ENCODE measurements at regions not wholly inside any gene's neighbourhood (a gene's known extent, or its start where the extent isn't known, plus 50 kb on each side); places are given as distances from the start of the nearest gene placed in this dataset.

DNA sequence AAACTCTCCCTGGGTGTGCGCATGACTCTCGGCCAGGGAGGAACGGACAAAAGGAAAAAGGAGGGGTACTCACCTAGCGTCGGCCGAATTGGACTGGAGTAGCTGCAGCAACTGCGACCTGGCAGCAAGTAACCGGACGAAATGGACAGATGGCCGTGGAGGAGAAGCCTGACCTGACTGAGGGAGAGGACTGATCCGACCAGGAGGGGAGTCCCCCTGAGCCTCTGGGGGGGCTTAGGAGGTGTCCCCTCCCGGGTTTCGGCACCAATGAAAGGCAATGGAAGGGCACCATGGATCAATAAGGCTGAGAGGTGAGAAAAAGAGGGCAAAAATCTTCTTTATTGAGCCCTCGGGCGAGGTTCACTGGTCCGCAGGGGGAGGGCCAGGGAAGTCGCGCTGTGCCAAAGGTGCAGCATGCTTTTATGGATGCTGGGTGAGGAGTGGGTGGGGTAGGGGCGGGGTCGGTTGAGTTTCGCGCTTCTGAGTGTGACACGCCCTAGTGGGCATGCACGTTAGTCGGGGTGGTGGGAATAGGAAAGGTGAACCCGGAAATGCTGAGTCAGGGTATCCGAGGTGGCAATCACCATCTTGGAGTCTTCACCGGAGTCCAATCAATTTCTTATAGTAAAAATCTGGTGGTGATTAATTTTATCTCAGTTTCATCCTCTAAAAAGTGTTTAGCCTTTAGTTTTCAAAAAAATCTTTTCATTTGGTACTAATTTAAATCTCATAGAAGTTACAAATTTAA, 638.5 kb upstream of the DPP6 start:
- no peaks in the 10 kb centered on the region for H3K9me3 ChIP-seq
- no peak overlapping the region for H3K27ac ChIP-seq (ENCODE audit: low read length)
- Mint-ChIP-seq H3K9me3 (peaks cover 18 to 38% (median 22%) of the 10 kb centered on the region in 3 donors), H3K4me3 (no peak overlapping the region), H3K27me3 (no peaks in the 10 kb centered on the region), H3K27ac (no peak overlapping the region), H3K36me3 (no peaks in the 10 kb centered on the region), H3K4me1 (no peaks in the 10 kb centered on the region)
- DNase-seq (no peak), ATAC-seq (replicated peaks in 1 of 4) (no peak)
- no peaks in the 10 kb centered on the region for H3K4me1 ChIP-seq (ENCODE audit: control insufficient read depth in 1 of 2, extremely low read depth in 1 of 2, insufficient read depth in 2 of 2, low read length in 2 of 2)
- H3K4me3 ChIP-seq (ENCODE audit: control insufficient read depth in 1 of 2, extremely low read depth in 1 of 2, low read length in 1 of 2), result no peak overlapping the region
- CTCF ChIA-PET, result no interaction called here
- no peaks in the 10 kb centered on the region for H3K27me3 ChIP-seq (replicated peaks in 1 of 2; ENCODE audit: control insufficient read depth in 2 of 2, extremely low read depth in 1 of 2, insufficient read depth in 2 of 2, low read length in 1 of 2)
- H3K36me3 ChIP-seq (ENCODE audit: control insufficient read depth in 2 of 2, extremely low read depth in 1 of 2, insufficient read depth in 1 of 2, low read length in 1 of 2), result no peaks in the 10 kb centered on the region
- POLR2A ChIA-PET, result no interaction called here
- WGBS (ENCODE audit: insufficient coverage), result 94% methylated on average over 16 of the region's 28 CpGs

DNA sequence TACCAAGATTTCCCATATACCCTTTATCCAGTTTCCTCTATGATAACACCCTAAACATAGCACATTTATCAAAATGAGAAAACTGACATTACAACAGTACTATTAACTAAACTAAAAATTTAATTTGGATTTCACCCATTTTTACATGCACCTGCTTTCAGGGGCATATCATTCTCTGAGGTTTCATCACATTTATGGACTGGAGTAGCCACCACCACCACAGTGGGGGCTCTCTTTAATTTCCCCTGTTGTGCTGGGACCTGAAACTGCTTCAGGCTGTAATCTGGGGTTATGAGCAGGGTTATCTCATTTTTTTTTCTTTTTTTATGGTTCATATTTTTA, 637.9 kb upstream of the DPP6 start:
- H3K4me1 ChIP-seq (ENCODE audit: control insufficient read depth in 1 of 2, extremely low read depth in 1 of 2, insufficient read depth in 2 of 2, low read length in 2 of 2), result no peaks in the 10 kb centered on the region
- no peak overlapping the region for H3K4me3 ChIP-seq (ENCODE audit: control insufficient read depth in 1 of 2, extremely low read depth in 1 of 2, low read length in 1 of 2)
- H3K36me3 Mint-ChIP-seq, result no peaks in the 10 kb centered on the region
- H3K27ac ChIP-seq (ENCODE audit: low read length), result no peak overlapping the region
- ChIA-PET POLR2A (no interaction called here), CTCF (no interaction called here)
- no peaks in the 10 kb centered on the region for H3K27me3 Mint-ChIP-seq
- no peaks in the 10 kb centered on the region for H3K27me3 ChIP-seq (replicated peaks in 1 of 2; ENCODE audit: control insufficient read depth in 2 of 2, extremely low read depth in 1 of 2, insufficient read depth in 2 of 2, low read length in 1 of 2)
- DNase-seq, result no peak
- peaks cover 18 to 36% (median 27%) of the 10 kb centered on the region in 3 donors for H3K9me3 Mint-ChIP-seq
- H3K36me3 ChIP-seq (ENCODE audit: control insufficient read depth in 2 of 2, extremely low read depth in 1 of 2, insufficient read depth in 1 of 2, low read length in 1 of 2), result no peaks in the 10 kb centered on the region
- no peaks in the 10 kb centered on the region for H3K4me1 Mint-ChIP-seq
- no peak overlapping the region for H3K4me3 Mint-ChIP-seq
- no peaks in the 10 kb centered on the region for H3K9me3 ChIP-seq
- no peak overlapping the region for H3K27ac Mint-ChIP-seq
- ATAC-seq (replicated peaks in 1 of 4), result no peak

DNA sequence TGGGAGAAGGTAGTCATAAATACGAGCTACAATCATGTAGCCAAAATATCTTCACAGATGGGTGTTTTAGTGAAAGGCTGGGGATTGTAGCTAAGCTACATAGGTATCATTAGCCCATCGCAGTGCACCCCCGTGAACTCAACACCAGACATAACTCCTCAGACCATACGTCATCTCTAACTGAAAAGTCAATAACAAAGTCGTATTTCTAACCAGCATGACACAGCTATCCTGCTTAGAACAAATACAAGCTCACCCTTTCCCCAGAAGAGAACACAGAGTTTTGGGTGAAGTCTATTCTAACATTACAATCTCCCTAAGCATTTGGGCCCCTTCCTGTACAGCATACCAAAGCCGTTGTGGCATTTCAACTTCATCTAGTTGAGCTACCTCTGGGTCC, 636.6 kb upstream of the DPP6 start:
- WGBS (ENCODE audit: insufficient coverage), result 34% methylated on average over 2 of the region's 6 CpGs
- Mint-ChIP-seq H3K9me3 (peaks cover 16 to 28% (median 27%) of the 10 kb centered on the region in 3 donors), H3K4me1 (no peaks in the 10 kb centered on the region), H3K36me3 (no peaks in the 10 kb centered on the region), H3K27me3 (no peaks in the 10 kb centered on the region), H3K4me3 (no peak overlapping the region), H3K27ac (no peak overlapping the region)
- POLR2A ChIA-PET, result no interaction called here
- H3K4me1 ChIP-seq (ENCODE audit: control insufficient read depth in 1 of 2, extremely low read depth in 1 of 2, insufficient read depth in 2 of 2, low read length in 2 of 2), result no peaks in the 10 kb centered on the region
- no peak overlapping the region for H3K4me3 ChIP-seq (ENCODE audit: control insufficient read depth in 1 of 2, extremely low read depth in 1 of 2, low read length in 1 of 2)
- DNase-seq (no peak), ATAC-seq (replicated peaks in 1 of 4) (no peak)
- no peaks in the 10 kb centered on the region for H3K9me3 ChIP-seq
- H3K27me3 ChIP-seq (replicated peaks in 1 of 2; ENCODE audit: control insufficient read depth in 2 of 2, extremely low read depth in 1 of 2, insufficient read depth in 2 of 2, low read length in 1 of 2), result no peaks in the 10 kb centered on the region
- no peaks in the 10 kb centered on the region for H3K36me3 ChIP-seq (ENCODE audit: control insufficient read depth in 2 of 2, extremely low read depth in 1 of 2, insufficient read depth in 1 of 2, low read length in 1 of 2)
- H3K27ac ChIP-seq (ENCODE audit: low read length), result no peak overlapping the region
- CTCF ChIA-PET, result no interaction called here

DNA sequence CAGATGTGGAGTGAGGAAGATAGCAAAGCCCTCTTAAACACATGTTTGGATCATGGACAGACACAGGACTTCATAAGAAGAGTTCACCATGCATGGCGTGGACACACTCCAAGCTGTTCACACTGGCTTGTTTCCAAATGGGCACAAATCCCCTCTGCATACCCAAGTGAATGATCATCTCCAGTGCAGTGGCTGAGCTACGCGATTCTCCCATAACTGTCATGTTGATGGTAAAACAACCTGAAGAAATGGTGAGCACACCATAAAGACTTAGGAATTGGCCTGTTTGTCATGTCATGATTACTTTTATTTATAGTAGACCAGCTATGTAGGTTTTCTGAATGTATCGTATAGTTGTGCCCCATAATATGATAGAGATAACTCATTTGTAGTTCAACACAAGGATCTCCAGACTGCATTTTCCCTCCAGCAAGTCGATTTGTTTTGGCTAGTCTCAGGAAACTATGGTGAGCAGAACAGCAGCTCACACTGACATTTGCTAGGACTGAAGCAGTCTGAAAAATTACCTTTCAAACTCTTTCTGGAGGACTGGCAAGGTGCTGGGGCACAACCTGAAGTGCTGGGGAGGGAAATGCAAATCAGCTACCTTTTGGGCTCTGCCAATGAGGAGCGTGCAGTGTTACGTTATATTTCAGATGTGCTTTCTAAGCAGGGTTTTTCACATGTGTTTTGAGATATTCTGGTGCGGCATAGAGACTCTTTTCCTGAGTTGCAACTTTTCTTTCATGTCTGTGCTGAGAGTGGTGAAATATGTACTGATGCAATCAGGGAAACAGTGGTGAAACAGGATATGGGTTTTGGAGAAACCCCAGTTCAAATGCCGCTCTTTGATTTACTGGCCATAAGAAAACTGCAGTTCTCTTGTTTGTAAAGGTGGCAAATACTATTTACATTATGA, 629.6 kb upstream of the DPP6 start:
- DNase-seq (no peak), ATAC-seq (replicated peaks in 1 of 4) (no peak)
- Mint-ChIP-seq H3K27me3 (no peaks in the 10 kb centered on the region), H3K4me1 (no peaks in the 10 kb centered on the region), H3K27ac (no peak overlapping the region), H3K36me3 (no peaks in the 10 kb centered on the region), H3K4me3 (no peak overlapping the region), H3K9me3 (peaks cover 9 to 15% (median 12%) of the 10 kb centered on the region in 3 donors)
- Histone ChIP-seq H3K27me3 (replicated peaks in 1 of 2; ENCODE audit: control insufficient read depth in 2 of 2, extremely low read depth in 1 of 2, insufficient read depth in 2 of 2, low read length in 1 of 2) (no peaks in the 10 kb centered on the region), H3K27ac (ENCODE audit: low read length) (no peak overlapping the region), H3K9me3 (no peaks in the 10 kb centered on the region), H3K4me3 (ENCODE audit: control insufficient read depth in 1 of 2, extremely low read depth in 1 of 2, low read length in 1 of 2) (no peak overlapping the region), H3K4me1 (ENCODE audit: control insufficient read depth in 1 of 2, extremely low read depth in 1 of 2, insufficient read depth in 2 of 2, low read length in 2 of 2) (no peaks in the 10 kb centered on the region), H3K36me3 (ENCODE audit: control insufficient read depth in 2 of 2, extremely low read depth in 1 of 2, insufficient read depth in 1 of 2, low read length in 1 of 2) (no peaks in the 10 kb centered on the region)
- ChIA-PET CTCF (interaction anchor here in 1 of 2 donors (0.6 kb wide), 1 partner anchor 113 kb away, joined by 5 read pairs; no protein-coding TSS in a partner anchor), POLR2A (no interaction called here)
- WGBS (ENCODE audit: insufficient coverage), result 13% methylated on average over 5 of the region's 9 CpGs

DNA sequence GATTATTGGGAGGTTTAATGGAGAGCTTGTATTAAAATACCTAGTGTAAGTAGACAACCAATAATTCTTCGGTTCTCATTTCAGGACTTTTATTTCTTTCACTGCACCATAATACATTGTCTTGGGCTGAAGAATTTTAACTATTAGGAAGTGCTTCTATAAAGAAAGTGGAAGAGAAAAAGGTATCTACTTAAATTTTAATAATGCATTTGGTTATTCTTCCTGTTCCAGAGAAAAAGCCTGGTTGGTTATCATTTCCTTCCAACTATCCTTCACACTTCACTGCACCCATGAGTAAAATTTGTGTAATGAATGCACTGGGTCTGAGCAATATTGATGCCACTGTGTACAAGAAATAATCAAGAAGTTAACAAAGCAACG, 629.0 kb upstream of the DPP6 start:
- Mint-ChIP-seq H3K4me3 (no peak overlapping the region), H3K27ac (no peak overlapping the region), H3K4me1 (no peaks in the 10 kb centered on the region), H3K27me3 (no peaks in the 10 kb centered on the region), H3K36me3 (no peaks in the 10 kb centered on the region), H3K9me3 (peaks cover 6 to 14% (median 12%) of the 10 kb centered on the region in 3 donors)
- Histone ChIP-seq H3K9me3 (no peaks in the 10 kb centered on the region), H3K27ac (ENCODE audit: low read length) (no peak overlapping the region), H3K4me1 (ENCODE audit: control insufficient read depth in 1 of 2, extremely low read depth in 1 of 2, insufficient read depth in 2 of 2, low read length in 2 of 2) (no peaks in the 10 kb centered on the region), H3K27me3 (replicated peaks in 1 of 2; ENCODE audit: control insufficient read depth in 2 of 2, extremely low read depth in 1 of 2, insufficient read depth in 2 of 2, low read length in 1 of 2) (no peaks in the 10 kb centered on the region), H3K36me3 (ENCODE audit: control insufficient read depth in 2 of 2, extremely low read depth in 1 of 2, insufficient read depth in 1 of 2, low read length in 1 of 2) (no peaks in the 10 kb centered on the region), H3K4me3 (ENCODE audit: control insufficient read depth in 1 of 2, extremely low read depth in 1 of 2, low read length in 1 of 2) (no peak overlapping the region)
- ChIA-PET CTCF (no interaction called here), POLR2A (no interaction called here)
- WGBS (ENCODE audit: insufficient coverage), result no CpG with 5 or more reads among the region's 2 CpGs
- DNase-seq (no peak), ATAC-seq (replicated peaks in 1 of 4) (no peak)

DNA sequence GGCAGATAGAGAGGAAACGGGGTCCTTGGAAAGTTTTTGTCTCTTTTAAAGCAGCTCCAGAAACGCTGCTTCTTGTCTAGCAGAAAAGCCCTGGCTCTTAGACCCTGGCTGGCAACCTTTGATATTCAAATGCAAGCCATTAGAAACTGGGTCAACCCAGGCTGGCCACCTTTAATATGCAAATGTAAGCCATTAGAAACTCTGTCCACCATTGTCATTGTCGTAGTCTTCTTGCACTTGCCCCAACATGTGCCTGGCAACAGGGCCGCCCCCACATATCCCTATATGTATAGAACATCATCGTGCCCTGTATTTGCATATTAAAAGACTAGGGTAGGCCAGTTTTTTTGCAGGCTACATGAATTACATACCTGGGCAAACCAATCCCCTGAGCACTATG, 621.3 kb upstream of the DPP6 start:
- 60% methylated on average over 3 of the region's 5 CpGs for WGBS (ENCODE audit: insufficient coverage)
- no peaks in the 10 kb centered on the region for H3K36me3 Mint-ChIP-seq
- H3K36me3 ChIP-seq (ENCODE audit: control insufficient read depth in 2 of 2, extremely low read depth in 1 of 2, insufficient read depth in 1 of 2, low read length in 1 of 2), result no peaks in the 10 kb centered on the region
- DNase-seq (no peak), ATAC-seq (replicated peaks in 1 of 4) (no peak)
- H3K4me1 ChIP-seq (ENCODE audit: control insufficient read depth in 1 of 2, extremely low read depth in 1 of 2, insufficient read depth in 2 of 2, low read length in 2 of 2), result no peaks in the 10 kb centered on the region
- H3K27me3 ChIP-seq (replicated peaks in 1 of 2; ENCODE audit: control insufficient read depth in 2 of 2, extremely low read depth in 1 of 2, insufficient read depth in 2 of 2, low read length in 1 of 2), result no peaks in the 10 kb centered on the region
- CTCF ChIA-PET, result no interaction called here
- no peak overlapping the region for H3K4me3 ChIP-seq (ENCODE audit: control insufficient read depth in 1 of 2, extremely low read depth in 1 of 2, low read length in 1 of 2)
- H3K9me3 ChIP-seq, result no peaks in the 10 kb centered on the region
- POLR2A ChIA-PET, result no interaction called here
- H3K4me1 Mint-ChIP-seq, result no peaks in the 10 kb centered on the region
- H3K4me3 Mint-ChIP-seq, result no peak overlapping the region
- peaks cover 7 to 14% (median 11%) of the 10 kb centered on the region in 3 donors for H3K9me3 Mint-ChIP-seq
- no peaks in the 10 kb centered on the region for H3K27me3 Mint-ChIP-seq
- no peak overlapping the region for H3K27ac Mint-ChIP-seq
- H3K27ac ChIP-seq (ENCODE audit: low read length), result no peak overlapping the region

Data from T-cell (primary cell).